ENCODE measurements at regions not wholly inside any gene's neighbourhood (a gene's known extent, or its start where the extent isn't known, plus 50 kb on each side); places are given as distances from the start of the nearest gene placed in this dataset.

DNA sequence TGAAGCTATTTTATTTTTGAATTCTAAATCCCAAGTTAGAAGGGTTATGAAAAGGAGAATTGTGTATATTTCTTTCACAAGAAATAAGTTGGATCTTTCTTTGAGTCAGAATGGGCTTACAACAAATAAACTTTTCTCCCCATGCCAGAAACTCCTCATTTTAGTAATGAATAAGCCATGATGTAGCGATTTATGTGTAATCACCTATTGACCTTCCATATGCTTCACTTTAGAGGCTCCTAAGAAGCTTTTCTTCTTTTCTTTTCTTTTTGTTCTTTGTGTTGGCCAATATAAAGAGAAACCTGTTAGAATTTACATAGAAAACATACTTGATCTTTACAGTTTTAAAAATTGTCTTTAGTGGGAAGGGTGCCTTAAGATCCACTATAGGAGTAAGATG, 370.2 kb downstream of the UTRN start:
- TF ChIP-seq, protein P1, sequence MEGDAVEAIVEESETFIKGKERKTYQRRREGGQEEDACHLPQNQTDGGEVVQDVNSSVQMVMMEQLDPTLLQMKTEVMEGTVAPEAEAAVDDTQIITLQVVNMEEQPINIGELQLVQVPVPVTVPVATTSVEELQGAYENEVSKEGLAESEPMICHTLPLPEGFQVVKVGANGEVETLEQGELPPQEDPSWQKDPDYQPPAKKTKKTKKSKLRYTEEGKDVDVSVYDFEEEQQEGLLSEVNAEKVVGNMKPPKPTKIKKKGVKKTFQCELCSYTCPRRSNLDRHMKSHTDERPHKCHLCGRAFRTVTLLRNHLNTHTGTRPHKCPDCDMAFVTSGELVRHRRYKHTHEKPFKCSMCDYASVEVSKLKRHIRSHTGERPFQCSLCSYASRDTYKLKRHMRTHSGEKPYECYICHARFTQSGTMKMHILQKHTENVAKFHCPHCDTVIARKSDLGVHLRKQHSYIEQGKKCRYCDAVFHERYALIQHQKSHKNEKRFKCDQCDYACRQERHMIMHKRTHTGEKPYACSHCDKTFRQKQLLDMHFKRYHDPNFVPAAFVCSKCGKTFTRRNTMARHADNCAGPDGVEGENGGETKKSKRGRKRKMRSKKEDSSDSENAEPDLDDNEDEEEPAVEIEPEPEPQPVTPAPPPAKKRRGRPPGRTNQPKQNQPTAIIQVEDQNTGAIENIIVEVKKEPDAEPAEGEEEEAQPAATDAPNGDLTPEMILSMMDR (IDR thresholded peaks at IDR 0.05; ENCODE audit: extremely low read depth, missing control alignments): no peak
- no peak for DNase-seq (ENCODE audit: low spot score)

GRCh38 chr6:144657691-144658090, 372.6 kb downstream of the UTRN start:
- no peak for DNase-seq (ENCODE audit: low spot score)
- TF ChIP-seq, protein P1 (IDR thresholded peaks at IDR 0.05; ENCODE audit: extremely low read depth, missing control alignments): no peak

DNA sequence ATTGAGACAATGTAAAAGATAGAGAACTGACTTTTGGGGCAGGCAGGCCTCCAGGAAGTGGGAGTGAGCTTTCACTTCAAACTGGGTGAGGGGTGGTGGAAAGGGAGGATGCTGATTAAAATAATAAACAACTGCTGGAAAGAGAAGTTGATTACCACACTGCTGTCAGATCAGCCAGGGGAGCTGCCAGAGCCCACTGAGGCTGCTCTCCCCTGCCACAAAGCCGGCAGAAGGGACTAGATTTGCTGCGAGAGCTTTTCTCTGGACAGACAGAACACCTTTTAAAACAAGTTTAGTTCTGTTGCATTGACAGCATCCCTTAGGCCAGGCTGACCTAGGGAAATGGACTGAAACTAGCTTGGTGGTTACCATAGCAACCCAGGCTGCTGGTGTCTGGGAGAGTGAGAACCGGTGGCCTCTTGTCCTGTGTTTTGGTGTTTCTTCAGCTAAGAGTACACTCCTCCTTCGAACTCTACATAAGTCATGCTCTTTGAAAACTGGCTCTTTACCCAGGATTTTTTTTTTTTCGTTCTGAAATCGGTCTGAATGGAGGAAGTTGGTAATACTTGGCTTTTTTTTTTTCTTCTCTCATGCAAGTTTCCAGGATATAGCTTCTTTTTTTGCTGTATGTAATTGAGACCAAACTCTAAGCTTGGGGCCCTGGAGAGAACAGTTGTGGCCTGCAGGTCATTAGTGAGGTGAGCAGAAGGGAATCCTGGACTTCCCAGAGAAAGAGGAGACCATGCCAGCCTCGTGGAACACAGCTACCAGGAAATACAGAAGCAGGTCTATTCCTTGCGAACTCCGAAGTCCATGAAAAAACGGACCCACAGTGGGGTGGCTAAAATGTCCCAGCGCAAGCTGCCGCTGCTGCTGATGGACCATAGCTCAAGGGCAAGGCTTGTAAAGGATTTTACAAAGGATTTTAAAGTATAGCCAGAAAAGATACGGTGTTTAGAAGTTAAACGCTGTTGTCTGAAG, 374.4 kb downstream of the UTRN start:
- DNase-seq (ENCODE audit: low spot score): peak; percentile 22
- TF ChIP-seq, protein P1 (IDR thresholded peaks at IDR 0.05; ENCODE audit: extremely low read depth, missing control alignments): no peak

GRCh38 chr6:144660561-144661115, 375.5 kb downstream of the UTRN start:
- no peak for DNase-seq (ENCODE audit: low spot score)
- TF ChIP-seq, protein P1 (IDR thresholded peaks at IDR 0.05; ENCODE audit: extremely low read depth, missing control alignments): no peak

DNA sequence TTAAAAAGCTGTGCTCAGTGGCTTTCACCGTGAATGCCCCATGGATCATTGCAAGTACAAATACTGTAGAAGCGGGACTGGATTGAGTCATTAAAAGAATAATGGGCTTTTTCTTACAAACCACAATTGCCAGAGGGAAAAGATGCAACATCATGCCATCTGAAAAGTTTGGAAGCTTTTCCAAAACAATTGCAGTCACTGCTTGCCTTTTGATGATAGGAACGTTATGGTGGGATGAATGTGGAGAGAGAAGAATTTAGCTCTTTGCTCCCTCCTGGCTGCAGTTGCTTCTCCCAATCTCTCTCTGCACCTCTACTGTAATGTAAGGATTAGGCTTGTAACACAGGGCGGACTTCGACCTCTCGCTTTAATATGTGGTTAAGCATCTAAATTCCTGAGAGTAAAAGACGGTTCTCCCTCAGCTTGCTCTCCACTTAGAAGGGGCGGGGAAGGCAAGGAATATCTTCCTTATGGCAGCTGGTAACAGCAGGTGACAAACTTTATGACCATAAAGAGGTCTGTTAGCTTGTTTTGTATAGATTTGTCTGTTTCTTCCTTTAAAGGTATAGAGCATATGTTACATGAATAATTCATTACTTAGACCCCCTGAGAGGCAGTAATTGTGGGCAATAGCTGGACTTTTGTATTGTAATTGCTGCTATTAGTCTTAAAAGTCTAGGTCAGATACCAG, 376.1 kb downstream of the UTRN start:
- TF ChIP-seq, protein P1 (IDR thresholded peaks at IDR 0.05; ENCODE audit: extremely low read depth, missing control alignments): no peak
- no peak for DNase-seq (ENCODE audit: low spot score)

DNA sequence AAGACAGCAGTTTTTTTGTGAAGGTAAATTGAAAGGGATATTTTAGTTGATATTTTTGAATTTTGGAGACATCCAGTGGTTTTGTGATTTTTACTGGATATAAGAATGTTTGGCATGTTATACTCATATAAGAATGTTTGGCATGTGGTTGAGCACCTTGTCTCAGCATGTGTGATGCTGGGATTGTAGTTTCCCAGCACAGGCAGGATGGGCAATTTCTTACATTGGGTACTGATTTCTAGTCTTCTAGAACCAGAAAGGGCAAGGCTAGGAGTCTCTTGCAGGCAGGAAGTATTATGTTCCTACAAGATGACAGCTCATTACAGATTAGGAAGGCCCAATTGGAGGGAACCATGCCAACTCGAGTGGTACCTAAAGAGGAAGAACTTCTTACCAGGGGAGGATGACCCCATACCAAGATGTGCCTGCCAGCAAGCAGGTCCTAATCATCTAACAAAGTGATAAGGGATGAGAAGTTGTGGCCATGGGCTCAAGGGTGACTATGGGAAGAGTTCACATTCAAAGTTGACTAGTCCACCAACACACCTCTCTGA, 377.8 kb downstream of the UTRN start:
- TF ChIP-seq, protein P1 (IDR thresholded peaks at IDR 0.05; ENCODE audit: extremely low read depth, missing control alignments): no peak
- DNase-seq (ENCODE audit: low spot score): no peak

All from GM20000 (cell line).